Vagina (tissue), 2 donors: ENCODE measurements at regions not wholly inside any gene's neighbourhood (a gene's known extent, or its start where the extent isn't known, plus 50 kb on each side); places are given as distances from the start of the nearest gene placed in this dataset.

Experiments used
- DNase-seq, 2 donors: peaks; one replicate each; pipeline ENCODE4 v3.0.0-alpha.2; 2017; ENCODE audit errors: extremely low spot score in 2 of 2
- H3K27ac ChIP-seq: fragments of 200-600 bp; sonication (generic); one replicate; pipeline ENCODE4 v1.5.1; 2019
- H3K27me3 ChIP-seq: fragments of 200-600 bp; sonication (generic); one replicate; pipeline ENCODE4 v1.5.1; 2019
- H3K36me3 ChIP-seq, 2 donors: fragments of 200-600 bp; sonication (generic); one replicate each; pipeline ENCODE4 v1.5.1; 2017 to 2019
- H3K4me1 ChIP-seq: fragments of 200-600 bp; sonication (generic); one replicate; pipeline ENCODE4 v1.5.1; 2019
- H3K4me3 ChIP-seq, 2 donors: fragments of 200-600 bp; sonication (generic); 1 replicate in 1 of 2; 2 replicates in 1 of 2; pipeline ENCODE4 v1.5.1; 2016 to 2019
- H3K9me3 ChIP-seq: fragments of 200-600 bp; sonication (generic); one replicate; pipeline ENCODE4 v1.5.1; 2019
- CTCF ChIP-seq, 3 experiments: fragments of 450-650 bp in 2 of 3; fragments of 200-600 bp in 1 of 3; sonication (generic) in 1 of 3; IDR thresholded peaks; one replicate each; pipeline ENCODE4 v1.5.1; 2017 to 2019; ENCODE audit warnings: antibody characterized with exemption in 3 of 3, mild to moderate bottlenecking in 2 of 3, moderate library complexity in 2 of 3
- POLR2A ChIP-seq, 2 donors: fragments of 450-650 bp; IDR thresholded peaks; one replicate each; pipeline ENCODE4 v1.6.1; 2017; ENCODE audit warnings: antibody characterized with exemption in 2 of 2, mild to moderate bottlenecking in 2 of 2, moderate library complexity in 2 of 2
- POLR2AphosphoS5 ChIP-seq, 2 donors: sonication (generic); formaldehyde crosslinking; IDR thresholded peaks; one replicate each; pipeline ENCODE4 v1.9.0; 2017; ENCODE audit warnings: antibody characterized with exemption in 2 of 2, mild to moderate bottlenecking in 2 of 2, low read depth in 1 of 2; ENCODE audit not compliant: insufficient read depth in 1 of 2
- intact Hi-C: fragments of 100-400 bp; cut with DNase I; formaldehyde crosslinking; loops from one replicate; pipeline ENCODE4 v1.15.1; 2023

- no peak overlapping the region for H3K27ac ChIP-seq
- no peaks in the 10 kb centered on the region for H3K36me3 ChIP-seq
- TF ChIP-seq POLR2AphosphoS5 (IDR thresholded peaks at IDR 0.05; ENCODE audit: insufficient read depth in 1 of 2, low read depth in 1 of 2) (no peak), POLR2A (IDR thresholded peaks at IDR 0.05) (no peak), CTCF (IDR thresholded peaks at IDR 0.05) (no peak)
- DNase-seq, result no peak
- no peaks in the 10 kb centered on the region for H3K27me3 ChIP-seq
- intact Hi-C loops, result no loop called here
- no peak overlapping the region for H3K4me3 ChIP-seq
- H3K4me1 ChIP-seq, result no peaks in the 10 kb centered on the region
- no peaks in the 10 kb centered on the region for H3K9me3 ChIP-seq
Measured at GRCh38 chr11:98003606-98004371, 1017.0 kb upstream of the CNTN5 start.

GRCh38 chr11:98007072-98007471 lies 1013.7 kb upstream of the CNTN5 start:
- H3K4me1 ChIP-seq, result no peaks in the 10 kb centered on the region
- no peaks in the 10 kb centered on the region for H3K27me3 ChIP-seq
- intact Hi-C loops, result no loop called here
- H3K36me3 ChIP-seq, result no peaks in the 10 kb centered on the region
- no peaks in the 10 kb centered on the region for H3K9me3 ChIP-seq
- H3K4me3 ChIP-seq, result no peak overlapping the region
- no peak overlapping the region for H3K27ac ChIP-seq
- no peak for DNase-seq
- no peak for TF ChIP-seq POLR2A (IDR thresholded peaks at IDR 0.05)
- no peak for TF ChIP-seq CTCF (IDR thresholded peaks at IDR 0.05)
- TF ChIP-seq POLR2AphosphoS5 (IDR thresholded peaks at IDR 0.05; ENCODE audit: insufficient read depth in 1 of 2, low read depth in 1 of 2), result no peak

GRCh38 chr11:98027652-98028051 lies 993.1 kb upstream of the CNTN5 start:
- H3K9me3 ChIP-seq, result no peaks in the 10 kb centered on the region
- no peak for DNase-seq
- intact Hi-C loops, result no loop called here
- H3K4me3 ChIP-seq, result no peak overlapping the region
- H3K4me1 ChIP-seq, result no peaks in the 10 kb centered on the region
- no peak overlapping the region for H3K27ac ChIP-seq
- TF ChIP-seq POLR2A (IDR thresholded peaks at IDR 0.05) (no peak), POLR2AphosphoS5 (IDR thresholded peaks at IDR 0.05; ENCODE audit: insufficient read depth in 1 of 2, low read depth in 1 of 2) (no peak), CTCF (IDR thresholded peaks at IDR 0.05) (no peak)
- no peaks in the 10 kb centered on the region for H3K27me3 ChIP-seq
- H3K36me3 ChIP-seq, result no peaks in the 10 kb centered on the region

GRCh38 chr11:98029832-98030231 lies 990.9 kb upstream of the CNTN5 start:
- intact Hi-C loops, result no loop called here
- no peak for DNase-seq
- H3K27me3 ChIP-seq, result no peaks in the 10 kb centered on the region

More at GRCh38 chr11:98029832-98030231, 990.9 kb upstream of the CNTN5 start:
- Histone ChIP-seq H3K36me3 (no peaks in the 10 kb centered on the region), H3K4me1 (no peaks in the 10 kb centered on the region), H3K27ac (no peak overlapping the region), H3K9me3 (no peaks in the 10 kb centered on the region), H3K4me3 (no peak overlapping the region)
- TF ChIP-seq POLR2AphosphoS5 (IDR thresholded peaks at IDR 0.05; ENCODE audit: insufficient read depth in 1 of 2, low read depth in 1 of 2), result no peak
- TF ChIP-seq POLR2A (IDR thresholded peaks at IDR 0.05), result no peak
- no peak for TF ChIP-seq CTCF (IDR thresholded peaks at IDR 0.05)
